HepG2 (cell line): ENCODE measurements at regions not wholly inside any gene's neighbourhood (a gene's known extent, or its start where the extent isn't known, plus 50 kb on each side); places are given as distances from the start of the nearest gene placed in this dataset.

ENCODE experiments used
- ATAC-seq: fragments of 200-7000 bp; cut with Tn5 transposase; 3 replicates; pipeline ENCODE4 v1.9.1; 2020; ENCODE audit warnings: mild to moderate bottlenecking, moderate library complexity
- BruUV-seq: library from RNA; stranded (reverse); fragments of 400-500 nt; replicated peaks from 2 replicates; lab custom pipeline; 2021; lab: Mats Ljungman, UMichigan
- CTCF ChIA-PET: fragments of 300-600 bp; formaldehyde crosslinking; extraction: SDS; loops from one replicate; lab custom pipeline; 2021; ENCODE audit warnings: low total read pairs, inconsistent platforms, low intra/inter-chr PET ratio; lab: Yijun Ruan, JAX
- POLR2A ChIA-PET: fragments of 350-600 bp; sonication (Branson Sonifier 250); formaldehyde crosslinking; loops from one replicate; lab custom pipeline; 2020; ENCODE audit warnings: antibody characterized with exemption, inconsistent platforms; lab: Yijun Ruan, JAX
- DNase-seq: peaks from one replicate; pipeline ENCODE4 v3.0.0-alpha.2; 2015; ENCODE audit warnings: low spot score
- FAIRE-seq: peaks from 3 replicates; lab custom pipeline; 2011; peaks lifted over from hg19 to GRCh38; lab: Jason Lieb, UNC
- H2AFZ ChIP-seq: one replicate; pipeline ENCODE4 v1.6.1; 2011; ENCODE audit warnings: low read length, inconsistent platforms
- H3K27ac ChIP-seq: fragments of 300-600 bp; 3 replicates; pipeline ENCODE4 v1.8.0; 2011; ENCODE audit warnings: mixed run types, mild to moderate bottlenecking, mixed read lengths, low read length, inconsistent platforms; ENCODE audit not compliant: insufficient read depth; ENCODE audit errors: extremely low read length
- H3K27me3 ChIP-seq, 2 experiments: fragments of 200-600 bp in 1 of 2; 2 replicates in 1 of 2; 3 replicates in 1 of 2; pipeline versions ENCODE4 v1.6.0 to v1.8.0; 2011; ENCODE audit warnings: low read length in 2 of 2, mild to moderate bottlenecking in 2 of 2, moderate library complexity in 2 of 2, inconsistent platforms in 1 of 2; ENCODE audit not compliant: insufficient read depth in 2 of 2, control insufficient read depth in 1 of 2
- H3K36me3 ChIP-seq, 2 experiments: fragments of 200-600 bp in 1 of 2; replicated peaks in 1 of 2; 2 replicates in 1 of 2; 3 replicates in 1 of 2; pipeline versions ENCODE4 v1.5.1 to v1.8.0; 2011; ENCODE audit warnings: low read length in 2 of 2, inconsistent platforms in 1 of 2; ENCODE audit not compliant: insufficient read depth in 2 of 2, control insufficient read depth in 1 of 2
- H3K4me1 ChIP-seq: 2 replicates; pipeline ENCODE4 v1.5.1; 2012; ENCODE audit warnings: low read length, inconsistent platforms; ENCODE audit not compliant: insufficient read depth
- H3K4me2 ChIP-seq: 2 replicates; pipeline ENCODE4 v1.6.0; 2011; ENCODE audit warnings: low read depth, low read length, inconsistent platforms
- H3K4me3 ChIP-seq, 3 experiments: fragments of 200-600 bp in 1 of 3; sonication (generic), shearing (Covaris generic) in 1 of 3; replicated peaks in 1 of 3; 2 replicates each; pipeline ENCODE4 v1.5.1; 2011 to 2016; ENCODE audit warnings: low read length in 3 of 3, inconsistent platforms in 2 of 3, low read depth in 2 of 3, mild to moderate bottlenecking in 2 of 3, control low read depth in 1 of 3, mixed read lengths in 1 of 3; ENCODE audit not compliant: insufficient read depth in 1 of 3
- H3K79me2 ChIP-seq: one replicate; pipeline ENCODE4 v1.6.1; 2011; ENCODE audit warnings: low read length, inconsistent platforms; ENCODE audit not compliant: insufficient read depth
- H3K9ac ChIP-seq: 2 replicates; pipeline ENCODE4 v1.6.0; 2011; ENCODE audit warnings: mild to moderate bottlenecking, low read depth, low read length, inconsistent platforms; ENCODE audit not compliant: insufficient read depth
- H3K9me3 ChIP-seq: 2 replicates; pipeline ENCODE4 v1.5.1; 2012; ENCODE audit warnings: mild to moderate bottlenecking, low read length
- H4K20me1 ChIP-seq: 2 replicates; pipeline ENCODE4 v1.6.0; 2011; ENCODE audit warnings: inconsistent platforms, mild to moderate bottlenecking, low read length, moderate library complexity; ENCODE audit not compliant: insufficient read depth
- BRF2 ChIP-seq: sonication (generic); formaldehyde crosslinking; IDR thresholded peaks from 2 replicates; pipeline ENCODE4 v1.8.1; 2022; ENCODE audit warnings: mild to moderate bottlenecking, missing genetic modification reagents
- ESRRA ChIP-seq: sonication (generic); formaldehyde crosslinking; IDR thresholded peaks from 2 replicates; pipeline ENCODE4 v1.5.1; 2020; ENCODE audit warnings: mild to moderate bottlenecking, low read depth, missing genetic modification reagents
- GFI1 ChIP-seq: sonication (generic); formaldehyde crosslinking; IDR thresholded peaks from 2 replicates; pipeline ENCODE4 v1.5.0; 2020; ENCODE audit warnings: missing genetic modification reagents, mild to moderate bottlenecking, borderline replicate concordance
- GPN1 ChIP-seq: sonication (generic); formaldehyde crosslinking; IDR thresholded peaks from 2 replicates; pipeline ENCODE4 v1.5.1; 2020; ENCODE audit warnings: missing genetic modification reagents, borderline replicate concordance
- ISX ChIP-seq: sonication (generic); formaldehyde crosslinking; conservative IDR thresholded peaks from 2 replicates; pipeline ENCODE4 v1.5.0; 2020; ENCODE audit warnings: missing genetic modification reagents
- KDM4B ChIP-seq: sonication (generic); formaldehyde crosslinking; IDR thresholded peaks from 2 replicates; pipeline ENCODE4 v1.4.0; 2020; ENCODE audit warnings: missing genetic modification reagents
- KLF13 ChIP-seq: sonication (generic); formaldehyde crosslinking; IDR thresholded peaks from 2 replicates; pipeline ENCODE4 v1.4.0; 2020; ENCODE audit warnings: mild to moderate bottlenecking, missing genetic modification reagents
- KLF9 ChIP-seq: IDR thresholded peaks from 2 replicates; pipeline ENCODE4 v1.6.1; 2016; ENCODE audit warnings: low read depth
- MIXL1 ChIP-seq: IDR thresholded peaks from 2 replicates; pipeline ENCODE4 v1.6.1; 2016
- MYC ChIP-seq: sonication (generic); formaldehyde crosslinking; IDR thresholded peaks from 2 replicates; pipeline ENCODE4 v1.9.0; 2021; ENCODE audit warnings: missing genetic modification reagents, borderline replicate concordance
- PHF8 ChIP-seq: sonication (generic); formaldehyde crosslinking; IDR thresholded peaks from 2 replicates; pipeline ENCODE4 v1.5.0; 2020; ENCODE audit warnings: missing genetic modification reagents
- POGK ChIP-seq: sonication (generic); formaldehyde crosslinking; conservative IDR thresholded peaks from 2 replicates; pipeline ENCODE4 v1.8.0; 2022; ENCODE audit warnings: mild to moderate bottlenecking, moderate library complexity, missing genetic modification reagents
- ZNF12 ChIP-seq: sonication (generic); formaldehyde crosslinking; IDR thresholded peaks from 2 replicates; pipeline ENCODE4 v1.5.0; 2020; ENCODE audit warnings: missing genetic modification reagents
- ZNF382 ChIP-seq: sonication (generic); formaldehyde crosslinking; IDR thresholded peaks from 2 replicates; pipeline ENCODE4 v1.5.0; 2020; ENCODE audit warnings: missing genetic modification reagents, mild to moderate bottlenecking, borderline replicate concordance
- ZNF446 ChIP-seq: sonication (generic); formaldehyde crosslinking; IDR thresholded peaks from 2 replicates; pipeline ENCODE4 v1.5.0; 2020; ENCODE audit warnings: mild to moderate bottlenecking, missing genetic modification reagents
- ZNF563 ChIP-seq: sonication (generic); formaldehyde crosslinking; IDR thresholded peaks from 2 replicates; pipeline ENCODE4 v1.8.0; 2022; ENCODE audit warnings: mild to moderate bottlenecking, moderate library complexity, missing genetic modification reagents
- ZNF580 ChIP-seq: IDR thresholded peaks from 2 replicates; pipeline ENCODE4 v1.6.1; 2016; ENCODE audit warnings: low read depth, borderline replicate concordance
- WGBS: methylation state at CpG from one replicate; pipeline ENCODE4 v1.1.6; 2017; ENCODE audit warnings: low lambda C conversion rate; 5-methylcytosine and 5-hydroxymethylcytosine counted together
- in situ Hi-C: cut with HindIII; loops from 2 replicates; pipeline ENCODE4 v1.10.0; 2017; ENCODE audit warnings: low pct_unique_long_range_greater_than_20kb; ENCODE audit not compliant: extremely low pct_ligation_motif_present
- intact Hi-C: fragments of 100-400 bp; cut with micrococcal nuclease; formaldehyde crosslinking; loops from one replicate; pipeline ENCODE4 v1.10.0; 2022; ENCODE audit not compliant: unreplicated experiment

- in situ Hi-C loops (no loop called here), intact Hi-C loops (no loop called here)
- no peak overlapping the region for H3K4me3 ChIP-seq
- no peak overlapping the region for H3K9ac ChIP-seq
- H3K4me1 ChIP-seq, result no peaks in the 10 kb centered on the region
- FAIRE-seq (no peak), ATAC-seq (no peak), DNase-seq (no peak)
- ChIA-PET POLR2A (no interaction called here), CTCF (no interaction called here)
- H4K20me1 ChIP-seq, result no peaks in the 10 kb centered on the region
- no peak overlapping the region for H3K27ac ChIP-seq
- no peak overlapping the region for H3K4me2 ChIP-seq
- no peak overlapping the region for H2AFZ ChIP-seq
- no peaks in the 10 kb centered on the region for H3K36me3 ChIP-seq
- WGBS, result 8% methylated on average over 4 of the region's 4 CpGs
- no peaks in the 10 kb centered on the region for H3K79me2 ChIP-seq
- BruUV-seq, result no TSS peak
- H3K27me3 ChIP-seq, result no peaks in the 10 kb centered on the region
- peaks cover 12% of the 10 kb centered on the region; the same call in 1 of the 2 replicates for H3K9me3 ChIP-seq
- no peak for TF ChIP-seq ISX (CRISPR knock-in tag)
- TF ChIP-seq POGK (CRISPR knock-in tag), result no peak
- no peak for TF ChIP-seq MIXL1
- TF ChIP-seq ZNF563 (CRISPR knock-in tag), result no peak
- no peak for TF ChIP-seq ZNF446
- no peak for TF ChIP-seq KLF9 (CRISPR knock-in tag)
- no peak for TF ChIP-seq BRF2 (CRISPR knock-in tag)
- no peak for TF ChIP-seq GFI1
- TF ChIP-seq ZNF12 (CRISPR knock-in tag), result no peak
- TF ChIP-seq ESRRA (CRISPR knock-in tag), result no peak
- TF ChIP-seq ZNF580 (CRISPR knock-in tag), result no peak
- no peak for TF ChIP-seq KDM4B (CRISPR knock-in tag)
- no peak for TF ChIP-seq KLF13 (CRISPR knock-in tag)
- TF ChIP-seq GPN1, result no peak
- no peak for TF ChIP-seq MYC (CRISPR knock-in tag)
- no peak for TF ChIP-seq ZNF382 (CRISPR knock-in tag)
- TF ChIP-seq PHF8, result no peak
Measured at GRCh38 chr13:80563439-80563838, 222.5 kb upstream of the SPRY2 start.
